ENCODE measurements at regions not wholly inside any gene's neighbourhood (a gene's known extent, or its start where the extent isn't known, plus 50 kb on each side); places are given as distances from the start of the nearest gene placed in this dataset.

DNA sequence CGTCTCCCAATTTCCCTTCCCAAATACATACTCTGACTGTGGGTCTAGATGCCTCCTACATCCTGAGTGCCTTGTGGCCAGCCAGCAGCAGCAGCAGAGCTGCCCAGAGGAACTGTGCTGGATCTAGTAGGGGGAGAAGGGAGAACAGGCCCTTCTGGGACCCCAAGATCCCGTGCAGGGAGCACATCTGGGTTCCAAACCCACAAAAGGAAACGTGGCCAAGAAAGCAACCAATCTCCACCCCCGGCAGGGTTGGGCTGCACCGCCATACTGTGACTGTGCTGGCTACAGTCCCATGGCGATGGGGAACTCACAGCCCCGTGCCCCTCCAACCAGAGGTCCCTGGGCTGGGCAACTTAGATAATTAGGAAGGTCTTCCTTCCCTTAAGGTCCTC lies 86.3 kb downstream of the PPCDC start:
- TF ChIP-seq ZNF132 (tag by site-specific recombination; IDR thresholded peaks at IDR 0.05; ENCODE audit: borderline replicate concordance): no peak
- TF ChIP-seq CTCF (tag by site-specific recombination; IDR thresholded peaks at IDR 0.05): no peak
- TF ChIP-seq, protein P1, sequence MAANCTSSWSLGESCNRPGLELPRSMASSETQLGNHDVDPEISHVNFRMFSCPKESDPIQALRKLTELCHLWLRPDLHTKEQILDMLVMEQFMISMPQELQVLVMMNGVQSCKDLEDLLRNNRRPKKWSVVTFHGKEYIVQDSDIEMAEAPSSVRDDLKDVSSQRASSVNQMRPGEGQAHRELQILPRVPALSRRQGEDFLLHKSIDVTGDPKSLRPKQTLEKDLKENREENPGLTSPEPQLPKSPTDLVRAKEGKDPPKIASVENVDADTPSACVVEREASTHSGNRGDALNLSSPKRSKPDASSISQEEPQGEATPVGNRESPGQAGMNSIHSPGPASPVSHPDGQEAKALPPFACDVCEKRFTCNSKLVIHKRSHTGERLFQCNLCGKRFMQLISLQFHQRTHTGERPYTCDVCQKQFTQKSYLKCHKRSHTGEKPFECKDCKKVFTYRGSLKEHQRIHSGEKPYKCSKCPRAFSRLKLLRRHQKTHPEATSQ (tag by site-specific recombination; IDR thresholded peaks at IDR 0.05): no peak
- TF ChIP-seq, protein P2, sequence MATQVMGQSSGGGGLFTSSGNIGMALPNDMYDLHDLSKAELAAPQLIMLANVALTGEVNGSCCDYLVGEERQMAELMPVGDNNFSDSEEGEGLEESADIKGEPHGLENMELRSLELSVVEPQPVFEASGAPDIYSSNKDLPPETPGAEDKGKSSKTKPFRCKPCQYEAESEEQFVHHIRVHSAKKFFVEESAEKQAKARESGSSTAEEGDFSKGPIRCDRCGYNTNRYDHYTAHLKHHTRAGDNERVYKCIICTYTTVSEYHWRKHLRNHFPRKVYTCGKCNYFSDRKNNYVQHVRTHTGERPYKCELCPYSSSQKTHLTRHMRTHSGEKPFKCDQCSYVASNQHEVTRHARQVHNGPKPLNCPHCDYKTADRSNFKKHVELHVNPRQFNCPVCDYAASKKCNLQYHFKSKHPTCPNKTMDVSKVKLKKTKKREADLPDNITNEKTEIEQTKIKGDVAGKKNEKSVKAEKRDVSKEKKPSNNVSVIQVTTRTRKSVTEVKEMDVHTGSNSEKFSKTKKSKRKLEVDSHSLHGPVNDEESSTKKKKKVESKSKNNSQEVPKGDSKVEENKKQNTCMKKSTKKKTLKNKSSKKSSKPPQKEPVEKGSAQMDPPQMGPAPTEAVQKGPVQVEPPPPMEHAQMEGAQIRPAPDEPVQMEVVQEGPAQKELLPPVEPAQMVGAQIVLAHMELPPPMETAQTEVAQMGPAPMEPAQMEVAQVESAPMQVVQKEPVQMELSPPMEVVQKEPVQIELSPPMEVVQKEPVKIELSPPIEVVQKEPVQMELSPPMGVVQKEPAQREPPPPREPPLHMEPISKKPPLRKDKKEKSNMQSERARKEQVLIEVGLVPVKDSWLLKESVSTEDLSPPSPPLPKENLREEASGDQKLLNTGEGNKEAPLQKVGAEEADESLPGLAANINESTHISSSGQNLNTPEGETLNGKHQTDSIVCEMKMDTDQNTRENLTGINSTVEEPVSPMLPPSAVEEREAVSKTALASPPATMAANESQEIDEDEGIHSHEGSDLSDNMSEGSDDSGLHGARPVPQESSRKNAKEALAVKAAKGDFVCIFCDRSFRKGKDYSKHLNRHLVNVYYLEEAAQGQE (tag by site-specific recombination; IDR thresholded peaks at IDR 0.05): no peak
